Neutrophil (primary cell): ENCODE measurements at regions not wholly inside any gene's neighbourhood (a gene's known extent, or its start where the extent isn't known, plus 50 kb on each side); places are given as distances from the start of the nearest gene placed in this dataset.
"Not testable (repeated sequence)": the region's sequence is repeated elsewhere in the genome, so short reads cannot be mapped to it uniquely, and the experiment has no call there.

ENCODE experiments used
- H3K27ac ChIP-seq: fragments of 200-600 bp; sonication (generic); 2 replicates; pipeline ENCODE4 v1.5.1; 2016; ENCODE audit warnings: mild to moderate bottlenecking, moderate library complexity
- H3K27me3 ChIP-seq: fragments of 200-600 bp; sonication (generic); 2 replicates; pipeline ENCODE4 v1.6.0; 2016; ENCODE audit warnings: mild to moderate bottlenecking
- H3K36me3 ChIP-seq: fragments of 200-600 bp; sonication (generic); 2 replicates; pipeline ENCODE4 v1.5.1; 2017
- H3K4me1 ChIP-seq, 2 experiments: fragments of 200-600 bp in 1 of 2; sonication (generic) in 1 of 2; 1 replicate in 1 of 2; 2 replicates in 1 of 2; pipeline versions ENCODE4 v1.5.1 to v1.6.1; 2013 to 2016; ENCODE audit warnings: low read depth in 1 of 2, low read length in 1 of 2, mild to moderate bottlenecking in 1 of 2, moderate library complexity in 1 of 2; ENCODE audit not compliant: control insufficient read depth in 1 of 2, insufficient read depth in 1 of 2
- H3K4me3 ChIP-seq, 2 experiments: fragments of 200-600 bp in 1 of 2; sonication (generic) in 1 of 2; 1 replicate in 1 of 2; 2 replicates in 1 of 2; pipeline ENCODE4 v1.5.1; 2013 to 2016; ENCODE audit warnings: low read depth in 1 of 2, low read length in 1 of 2, mild to moderate bottlenecking in 1 of 2, moderate library complexity in 1 of 2
- H3K9me3 ChIP-seq: fragments of 200-600 bp; sonication (generic); 2 replicates; pipeline ENCODE4 v1.5.1; 2016
- TF ChIP-seq, protein P1 (sequence below): fragments of 200-600 bp; sonication (generic); IDR thresholded peaks from 2 replicates; pipeline ENCODE4 v1.5.1; 2016; ENCODE audit warnings: antibody characterized with exemption

DNA sequence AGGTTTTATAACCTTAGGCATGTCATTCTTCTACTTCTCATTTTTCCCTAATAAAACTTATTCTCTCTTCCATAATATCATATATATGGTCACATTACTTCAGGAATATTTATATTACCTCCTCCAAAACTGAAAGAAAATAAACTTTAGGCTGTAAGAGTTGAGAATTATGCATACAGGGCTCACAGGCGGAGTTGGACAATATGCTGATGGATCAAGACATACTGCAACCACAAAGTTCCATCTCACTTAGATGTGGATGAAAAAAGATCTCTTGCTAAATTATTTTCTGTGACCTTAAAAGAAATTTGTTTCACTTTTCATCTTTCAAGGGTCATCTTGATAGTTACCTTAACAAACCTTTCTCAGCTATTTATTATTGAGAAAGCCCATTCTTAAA is 152.6 kb upstream of the PDE4B start:
- no peaks in the 10 kb centered on the region for H3K9me3 ChIP-seq
- H3K27ac ChIP-seq, result no peak overlapping the region
- H3K4me1 ChIP-seq, result no peaks in the 10 kb centered on the region
- H3K4me3 ChIP-seq, result no peak overlapping the region
- no peaks in the 10 kb centered on the region for H3K36me3 ChIP-seq
- TF ChIP-seq, protein P1, sequence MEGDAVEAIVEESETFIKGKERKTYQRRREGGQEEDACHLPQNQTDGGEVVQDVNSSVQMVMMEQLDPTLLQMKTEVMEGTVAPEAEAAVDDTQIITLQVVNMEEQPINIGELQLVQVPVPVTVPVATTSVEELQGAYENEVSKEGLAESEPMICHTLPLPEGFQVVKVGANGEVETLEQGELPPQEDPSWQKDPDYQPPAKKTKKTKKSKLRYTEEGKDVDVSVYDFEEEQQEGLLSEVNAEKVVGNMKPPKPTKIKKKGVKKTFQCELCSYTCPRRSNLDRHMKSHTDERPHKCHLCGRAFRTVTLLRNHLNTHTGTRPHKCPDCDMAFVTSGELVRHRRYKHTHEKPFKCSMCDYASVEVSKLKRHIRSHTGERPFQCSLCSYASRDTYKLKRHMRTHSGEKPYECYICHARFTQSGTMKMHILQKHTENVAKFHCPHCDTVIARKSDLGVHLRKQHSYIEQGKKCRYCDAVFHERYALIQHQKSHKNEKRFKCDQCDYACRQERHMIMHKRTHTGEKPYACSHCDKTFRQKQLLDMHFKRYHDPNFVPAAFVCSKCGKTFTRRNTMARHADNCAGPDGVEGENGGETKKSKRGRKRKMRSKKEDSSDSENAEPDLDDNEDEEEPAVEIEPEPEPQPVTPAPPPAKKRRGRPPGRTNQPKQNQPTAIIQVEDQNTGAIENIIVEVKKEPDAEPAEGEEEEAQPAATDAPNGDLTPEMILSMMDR, result no peak
- no peaks in the 10 kb centered on the region for H3K27me3 ChIP-seq

DNA sequence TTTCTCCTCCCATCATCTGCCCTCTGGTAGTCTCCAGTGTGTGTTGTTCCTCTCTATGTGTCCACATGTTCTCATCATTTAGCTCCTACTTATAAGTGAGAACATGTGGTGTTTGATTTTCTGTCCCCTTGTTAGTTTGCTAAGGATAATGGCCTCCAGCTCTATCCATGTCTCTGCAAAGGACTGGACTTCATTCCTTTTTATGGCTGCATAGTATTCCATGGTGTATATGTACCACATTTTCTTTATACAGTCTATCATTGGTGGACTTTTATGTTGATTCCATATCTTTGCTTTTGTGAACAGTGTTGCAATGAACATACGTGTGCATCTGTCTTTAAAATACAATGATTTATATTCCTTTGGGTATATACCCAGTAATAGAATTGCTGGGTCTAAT is 143.5 kb upstream of the PDE4B start:
- not testable (repeated sequence) for H3K9me3 ChIP-seq, H3K27ac ChIP-seq, H3K36me3 ChIP-seq, H3K4me3 ChIP-seq, H3K27me3 ChIP-seq, H3K4me1 ChIP-seq

DNA sequence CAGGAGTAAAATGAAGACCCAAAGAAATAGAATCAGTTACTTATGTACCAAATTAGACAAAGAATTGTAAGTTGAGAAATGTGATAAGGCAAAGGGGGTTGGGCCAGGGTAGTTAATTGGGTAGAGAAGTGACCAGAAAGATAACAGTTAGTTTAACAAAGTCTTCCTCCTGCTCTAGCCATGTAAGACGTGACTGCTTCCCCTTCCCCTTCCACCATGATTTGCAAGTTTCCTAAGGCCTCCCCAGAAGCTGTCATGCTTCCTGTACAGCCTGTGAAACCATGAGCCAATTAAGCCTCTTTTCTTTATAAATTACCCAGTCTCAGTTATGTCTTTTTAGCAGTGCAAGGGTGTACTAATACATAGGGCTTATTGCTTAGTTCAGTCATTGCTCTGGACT is 142.0 kb upstream of the PDE4B start:
- H3K27me3 ChIP-seq, result no peaks in the 10 kb centered on the region
- peaks cover 5% of the 10 kb centered on the region for H3K9me3 ChIP-seq
- TF ChIP-seq, protein P1, result no peak
- H3K27ac ChIP-seq, result no peak overlapping the region
- no peaks in the 10 kb centered on the region for H3K4me1 ChIP-seq
- no peaks in the 10 kb centered on the region for H3K36me3 ChIP-seq
- H3K4me3 ChIP-seq, result no peak overlapping the region

DNA sequence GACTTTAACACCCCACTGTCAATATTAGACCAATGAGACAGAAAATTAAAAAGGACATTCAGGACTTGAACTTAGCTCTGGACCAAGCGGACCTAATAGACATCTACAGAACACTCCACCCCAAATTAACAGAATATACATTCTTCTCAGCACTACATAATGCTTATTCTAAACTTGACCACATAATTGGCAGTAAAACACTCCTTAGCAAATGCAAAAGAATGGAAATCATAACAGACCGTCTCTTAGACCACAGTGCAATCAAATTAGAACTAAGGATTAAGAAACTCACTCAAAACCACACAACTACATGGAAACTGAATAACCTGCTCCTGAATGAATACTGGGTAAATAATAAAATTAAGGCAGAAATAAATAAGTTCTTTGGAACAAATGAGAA is 138.2 kb upstream of the PDE4B start:
- not testable (repeated sequence) for H3K27me3 ChIP-seq, H3K36me3 ChIP-seq, H3K9me3 ChIP-seq, H3K27ac ChIP-seq, H3K4me1 ChIP-seq, H3K4me3 ChIP-seq

DNA sequence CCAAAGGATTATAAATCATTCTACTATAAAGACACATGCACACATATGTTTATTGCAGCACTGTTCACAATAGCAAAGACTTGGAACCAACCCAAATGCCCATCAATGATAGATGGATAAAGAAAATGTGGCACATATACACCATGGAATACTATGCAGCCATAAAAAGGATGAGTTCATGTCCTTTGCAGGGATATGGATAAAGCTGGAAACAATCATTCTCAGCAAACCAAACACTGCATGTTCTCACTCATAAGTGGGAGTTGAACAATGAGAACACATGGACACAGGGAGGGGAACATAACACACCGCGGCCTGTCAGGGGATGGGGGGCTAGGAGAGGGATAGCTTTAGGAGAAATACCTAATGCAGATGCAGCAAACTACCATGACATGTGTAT is 135.1 kb upstream of the PDE4B start:
- H3K9me3 ChIP-seq, H3K27ac ChIP-seq, H3K36me3 ChIP-seq, H3K4me1 ChIP-seq, H3K27me3 ChIP-seq, H3K4me3 ChIP-seq: not testable (repeated sequence)

- H3K4me3 ChIP-seq, result no peak overlapping the region
- H3K4me1 ChIP-seq, result no peaks in the 10 kb centered on the region
- no peak overlapping the region for H3K27ac ChIP-seq
- H3K9me3 ChIP-seq, result no peaks in the 10 kb centered on the region
- H3K36me3 ChIP-seq, result no peaks in the 10 kb centered on the region
- H3K27me3 ChIP-seq, result no peaks in the 10 kb centered on the region
- TF ChIP-seq, protein P1, result no peak
Observed at GRCh38 chr1:65658122-65658521, 134.6 kb upstream of the PDE4B start.

DNA sequence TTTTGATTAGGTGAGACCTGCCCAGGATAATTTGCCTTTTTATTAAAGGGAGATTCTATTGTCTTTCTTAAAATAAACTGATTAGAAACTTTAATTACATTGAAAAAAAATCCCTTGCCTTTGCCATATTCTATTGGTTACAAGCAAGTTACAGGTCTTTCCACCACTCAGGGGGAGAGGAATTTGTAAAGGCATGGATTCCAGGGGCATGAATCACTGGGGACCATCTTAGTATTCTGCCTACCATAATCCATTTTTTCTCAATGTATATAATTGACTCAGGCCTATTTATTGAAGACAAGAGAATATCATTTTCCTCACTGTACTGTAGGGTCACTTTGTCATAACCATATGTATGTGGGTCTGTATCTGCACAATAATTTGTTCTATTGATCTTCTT is 124.3 kb upstream of the PDE4B start:
- Histone ChIP-seq H3K27ac (no peak overlapping the region), H3K9me3 (peaks cover 7% of the 10 kb centered on the region), H3K27me3 (no peaks in the 10 kb centered on the region), H3K4me3 (no peak overlapping the region), H3K36me3 (no peaks in the 10 kb centered on the region), H3K4me1 (no peaks in the 10 kb centered on the region)
- TF ChIP-seq, protein P1, result no peak
